Endodermal cell (in vitro differentiated cells): ENCODE measurements at regions not wholly inside any gene's neighbourhood (a gene's known extent, or its start where the extent isn't known, plus 50 kb on each side); places are given as distances from the start of the nearest gene placed in this dataset.

Experiments used
- DNase-seq: peaks from one replicate; pipeline ENCODE4 v3.0.0-alpha.2; 2017
- H3K27ac ChIP-seq: 2 replicates; pipeline ENCODE4 v1.5.1; 2013; ENCODE audit warnings: mild to moderate bottlenecking, low read depth, low read length, moderate library complexity
- H3K27me3 ChIP-seq: 2 replicates; pipeline ENCODE4 v1.6.1; 2013; ENCODE audit warnings: mild to moderate bottlenecking, low read length, moderate library complexity; ENCODE audit not compliant: insufficient read depth, control insufficient read depth, poor library complexity, severe bottlenecking
- H3K36me3 ChIP-seq: 2 replicates; pipeline ENCODE4 v1.7.0; 2013; ENCODE audit warnings: mild to moderate bottlenecking, low read length, moderate library complexity; ENCODE audit not compliant: control insufficient read depth, insufficient read depth
- H3K4me1 ChIP-seq: one replicate; pipeline ENCODE4 v1.7.0; 2013; ENCODE audit warnings: low read length; ENCODE audit not compliant: control insufficient read depth, insufficient read depth
- H3K4me3 ChIP-seq: 2 replicates; pipeline ENCODE4 v1.5.1; 2013; ENCODE audit warnings: mild to moderate bottlenecking, low read length, moderate library complexity
- H3K9ac ChIP-seq: 2 replicates; pipeline ENCODE4 v1.6.1; 2013; ENCODE audit warnings: mild to moderate bottlenecking, low read length, moderate library complexity; ENCODE audit not compliant: poor library complexity, severe bottlenecking; ENCODE audit errors: extremely low read depth
- H3K9me3 ChIP-seq: 2 replicates; pipeline ENCODE4 v1.6.1; 2013; ENCODE audit warnings: mild to moderate bottlenecking, low read length, moderate library complexity; ENCODE audit not compliant: control insufficient read depth
- H3K27ac Mint-ChIP-seq: 2 replicates; pipeline ENCODE4 v1.8.0; 2020; ENCODE audit warnings: mixed read lengths
- H3K27me3 Mint-ChIP-seq: 2 replicates; pipeline ENCODE4 v1.8.0; 2021; ENCODE audit warnings: mild to moderate bottlenecking, mixed read lengths; ENCODE audit not compliant: insufficient read depth
- H3K36me3 Mint-ChIP-seq: 2 replicates; pipeline ENCODE4 v1.8.0; 2020; ENCODE audit warnings: low read depth, mixed read lengths
- H3K4me1 Mint-ChIP-seq: 2 replicates; pipeline ENCODE4 v1.8.0; 2020; ENCODE audit warnings: mixed read lengths
- H3K4me3 Mint-ChIP-seq: 2 replicates; pipeline ENCODE4 v1.8.0; 2020; ENCODE audit warnings: mild to moderate bottlenecking, moderate library complexity, mixed read lengths
- H3K9me3 Mint-ChIP-seq: 2 replicates; pipeline ENCODE4 v1.8.0; 2020; ENCODE audit warnings: mild to moderate bottlenecking, mixed read lengths
- WGBS, 2 experiments: methylation state at CpG; one replicate each; pipeline versions ENCODE4 v1.1.5 to v1.1.7; 2013; ENCODE audit warnings: missing lambda C conversion rate in 2 of 2, mixed read lengths in 1 of 2; ENCODE audit not compliant: insufficient coverage in 1 of 2, insufficient read length in 1 of 2; 5-methylcytosine and 5-hydroxymethylcytosine counted together
- TF ChIP-seq, protein P1 (sequence below): fragments of 200-600 bp; sonication (generic); conservative IDR thresholded peaks from 2 replicates; pipeline ENCODE4 v1.5.0; 2021; ENCODE audit warnings: antibody characterized with exemption, mild to moderate bottlenecking

DNA sequence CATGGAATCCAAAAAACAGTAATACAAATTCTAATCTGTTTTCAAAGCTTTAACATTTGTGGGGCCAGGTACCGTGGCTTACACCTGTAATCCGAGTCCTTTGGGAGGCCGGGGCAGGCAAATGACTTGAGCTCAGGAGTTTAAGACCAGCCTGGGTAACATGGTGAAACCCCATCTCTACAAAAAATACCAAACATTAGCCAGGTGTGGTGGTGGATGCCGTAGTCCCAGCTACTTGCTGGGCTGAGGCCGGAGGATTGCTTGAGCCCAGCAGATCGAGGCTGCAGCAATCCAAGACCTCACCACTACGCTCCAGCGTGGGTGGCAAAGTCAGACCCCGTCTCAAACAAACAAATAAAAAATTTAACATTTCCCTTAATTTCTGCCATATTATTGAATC, 74.3 kb upstream of the SALL3 start:
- no peaks in the 10 kb centered on the region for H3K27me3 Mint-ChIP-seq
- peak; percentile 12 for DNase-seq
- H3K36me3 Mint-ChIP-seq = no peaks in the 10 kb centered on the region
- H3K4me3 Mint-ChIP-seq = no peak overlapping the region
- WGBS, 2 experiments = 80 to 93% methylated on average over 5 to 9 of the region's 9 CpGs
- H3K4me3 ChIP-seq = no peak overlapping the region
- no peaks in the 10 kb centered on the region for H3K9me3 ChIP-seq
- H3K27ac ChIP-seq = no peak overlapping the region
- no peak overlapping the region for H3K27ac Mint-ChIP-seq
- TF ChIP-seq, protein P1, sequence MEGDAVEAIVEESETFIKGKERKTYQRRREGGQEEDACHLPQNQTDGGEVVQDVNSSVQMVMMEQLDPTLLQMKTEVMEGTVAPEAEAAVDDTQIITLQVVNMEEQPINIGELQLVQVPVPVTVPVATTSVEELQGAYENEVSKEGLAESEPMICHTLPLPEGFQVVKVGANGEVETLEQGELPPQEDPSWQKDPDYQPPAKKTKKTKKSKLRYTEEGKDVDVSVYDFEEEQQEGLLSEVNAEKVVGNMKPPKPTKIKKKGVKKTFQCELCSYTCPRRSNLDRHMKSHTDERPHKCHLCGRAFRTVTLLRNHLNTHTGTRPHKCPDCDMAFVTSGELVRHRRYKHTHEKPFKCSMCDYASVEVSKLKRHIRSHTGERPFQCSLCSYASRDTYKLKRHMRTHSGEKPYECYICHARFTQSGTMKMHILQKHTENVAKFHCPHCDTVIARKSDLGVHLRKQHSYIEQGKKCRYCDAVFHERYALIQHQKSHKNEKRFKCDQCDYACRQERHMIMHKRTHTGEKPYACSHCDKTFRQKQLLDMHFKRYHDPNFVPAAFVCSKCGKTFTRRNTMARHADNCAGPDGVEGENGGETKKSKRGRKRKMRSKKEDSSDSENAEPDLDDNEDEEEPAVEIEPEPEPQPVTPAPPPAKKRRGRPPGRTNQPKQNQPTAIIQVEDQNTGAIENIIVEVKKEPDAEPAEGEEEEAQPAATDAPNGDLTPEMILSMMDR = no peak
- H3K27me3 ChIP-seq = no peaks in the 10 kb centered on the region
- no peaks in the 10 kb centered on the region for H3K9me3 Mint-ChIP-seq
- no peaks in the 10 kb centered on the region for H3K4me1 ChIP-seq
- no peak overlapping the region for H3K9ac ChIP-seq
- H3K36me3 ChIP-seq = no peaks in the 10 kb centered on the region
- H3K4me1 Mint-ChIP-seq = no peaks in the 10 kb centered on the region

DNA sequence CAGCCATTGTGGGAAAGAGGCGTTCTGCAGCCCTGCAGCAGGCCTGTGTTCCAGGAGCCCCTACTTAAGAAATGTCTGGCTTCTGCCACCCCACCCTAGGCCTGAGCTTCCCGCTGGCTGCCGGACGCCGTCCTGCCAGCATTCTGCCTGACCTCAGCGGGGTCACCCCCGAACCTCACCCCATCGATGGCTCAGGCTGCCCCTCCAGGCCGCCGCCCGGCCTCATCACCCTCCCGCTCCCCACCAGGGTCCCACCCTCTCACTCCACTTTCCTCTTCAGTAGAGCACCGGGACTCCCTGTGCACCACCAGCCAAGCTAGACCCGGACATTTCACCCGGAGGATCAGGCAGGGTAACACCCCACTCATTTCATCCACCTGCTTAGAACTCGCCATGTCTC, 73.6 kb upstream of the SALL3 start:
- H3K36me3 ChIP-seq = no peaks in the 10 kb centered on the region
- no peak overlapping the region for H3K4me3 ChIP-seq
- TF ChIP-seq, protein P1 = no peak
- H3K4me1 ChIP-seq = no peaks in the 10 kb centered on the region
- peak; percentile 8 for DNase-seq
- no peaks in the 10 kb centered on the region for H3K27me3 ChIP-seq
- Mint-ChIP-seq H3K4me1 (no peaks in the 10 kb centered on the region), H3K27ac (no peak overlapping the region), H3K4me3 (no peak overlapping the region), H3K9me3 (no peaks in the 10 kb centered on the region), H3K36me3 (no peaks in the 10 kb centered on the region), H3K27me3 (no peaks in the 10 kb centered on the region)
- no peak overlapping the region for H3K9ac ChIP-seq
- no peak overlapping the region for H3K27ac ChIP-seq
- H3K9me3 ChIP-seq = no peaks in the 10 kb centered on the region
- 91 to 95% methylated on average over 4 to 16 of the region's 16 CpGs for WGBS, 2 experiments

- peak; percentile 13 for DNase-seq
- H3K27me3 ChIP-seq = no peaks in the 10 kb centered on the region
- Mint-ChIP-seq H3K27me3 (no peaks in the 10 kb centered on the region), H3K36me3 (no peaks in the 10 kb centered on the region), H3K9me3 (no peaks in the 10 kb centered on the region), H3K27ac (no peak overlapping the region), H3K4me3 (no peak overlapping the region), H3K4me1 (no peaks in the 10 kb centered on the region)
- no peak overlapping the region for H3K9ac ChIP-seq
- no peak overlapping the region for H3K4me3 ChIP-seq
- H3K4me1 ChIP-seq = no peaks in the 10 kb centered on the region
- no peaks in the 10 kb centered on the region for H3K9me3 ChIP-seq
- no peaks in the 10 kb centered on the region for H3K36me3 ChIP-seq
- 90 to 93% methylated on average over 15 to 22 of the region's 22 CpGs for WGBS, 2 experiments
- H3K27ac ChIP-seq = no peak overlapping the region
- TF ChIP-seq, protein P1 = no peak
These were observed 71.0 kb upstream of the SALL3 start for GRCh38 chr18:78908462-78909260.
